ELF-1 (cell line): ENCODE measurements at regions not wholly inside any gene's neighbourhood (a gene's known extent, or its start where the extent isn't known, plus 50 kb on each side); places are given as distances from the start of the nearest gene placed in this dataset.
"Not testable (repeated sequence)": the region's sequence is repeated elsewhere in the genome, so short reads cannot be mapped to it uniquely, and the experiment has no call there.

ENCODE experiments used
- DNase-seq: peaks from one replicate; pipeline ENCODE4 v3.0.0-alpha.2; 2016; ENCODE audit warnings: low read depth, low spot score

DNA sequence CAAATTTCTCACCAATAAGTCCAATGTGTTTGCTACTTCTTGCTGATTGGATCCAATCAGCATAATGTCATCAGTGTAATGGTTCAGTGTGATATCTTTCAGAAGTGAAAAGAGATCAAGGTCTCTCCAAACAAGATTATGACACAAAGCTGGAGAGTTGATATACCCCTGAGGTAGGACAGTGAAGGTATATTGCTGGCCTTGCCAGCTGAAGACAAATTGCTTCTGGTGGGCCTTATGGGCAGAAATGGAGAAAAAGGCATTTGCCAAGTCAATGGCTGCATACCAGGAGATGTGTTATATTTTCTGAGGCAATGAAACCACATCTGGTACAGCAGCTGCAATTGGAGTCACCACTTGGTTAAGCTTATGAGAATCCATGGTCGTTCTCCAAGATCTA is 131.7 kb upstream of the PCBD1 start:
- DNase-seq = not testable (repeated sequence)

- DNase-seq = no peak
These were observed 133.0 kb upstream of the PCBD1 start for GRCh38 chr10:71021402-71021801.

- DNase-seq = no peak
These were observed 135.4 kb upstream of the PCBD1 start for GRCh38 chr10:71023704-71024283.

GRCh38 chr10:71024490-71024889 is 136.1 kb upstream of the PCBD1 start:
- no peak for DNase-seq

- DNase-seq = peak; percentile 44
These were observed 137.2 kb upstream of the PCBD1 start for GRCh38 chr10:71025535-71025934.

DNA sequence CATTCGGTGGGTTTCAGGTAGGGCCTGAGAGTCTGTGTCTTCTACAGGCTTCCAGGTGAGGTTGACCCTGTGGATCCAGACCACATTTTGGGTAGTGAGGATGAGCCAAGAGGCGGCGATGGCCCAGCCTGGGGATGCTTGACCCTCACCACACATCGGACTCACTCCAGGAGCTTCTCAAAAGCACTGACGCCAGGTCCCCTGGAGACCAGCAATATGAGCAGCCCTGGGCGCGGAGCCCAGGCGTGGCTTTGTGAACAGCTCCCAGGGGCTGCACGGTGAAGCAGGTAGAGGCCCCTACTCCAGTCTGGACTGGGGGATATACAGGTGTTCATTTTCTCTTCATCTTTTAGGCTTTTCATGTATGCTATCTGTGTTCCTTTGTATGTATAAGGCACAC is 139.7 kb upstream of the PCBD1 start:
- DNase-seq = no peak

DNA sequence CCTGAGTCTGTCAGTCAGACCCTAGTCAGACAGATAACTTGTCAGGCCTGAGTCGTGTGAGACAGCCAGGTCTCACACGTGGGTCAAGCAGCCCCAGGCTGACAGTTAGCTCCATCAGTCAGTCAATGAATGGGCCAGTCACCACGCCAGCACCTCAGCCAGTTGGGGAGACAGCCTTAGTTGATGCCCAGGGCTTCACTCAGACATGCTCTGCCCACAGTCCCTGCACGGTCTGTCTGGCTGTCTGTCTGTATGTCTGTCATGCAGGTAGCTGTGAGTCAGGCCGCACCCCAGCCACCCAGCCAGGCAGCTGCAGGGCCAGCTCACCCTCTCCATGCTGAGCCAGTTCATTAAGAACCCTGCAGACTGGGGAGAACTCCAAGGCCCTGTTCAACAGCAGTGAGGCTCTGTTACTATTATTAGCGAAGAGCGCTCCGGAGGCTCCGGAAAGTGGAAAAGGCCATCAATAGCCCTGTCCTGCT is 141.1 kb upstream of the PCBD1 start:
- DNase-seq = no peak

DNA sequence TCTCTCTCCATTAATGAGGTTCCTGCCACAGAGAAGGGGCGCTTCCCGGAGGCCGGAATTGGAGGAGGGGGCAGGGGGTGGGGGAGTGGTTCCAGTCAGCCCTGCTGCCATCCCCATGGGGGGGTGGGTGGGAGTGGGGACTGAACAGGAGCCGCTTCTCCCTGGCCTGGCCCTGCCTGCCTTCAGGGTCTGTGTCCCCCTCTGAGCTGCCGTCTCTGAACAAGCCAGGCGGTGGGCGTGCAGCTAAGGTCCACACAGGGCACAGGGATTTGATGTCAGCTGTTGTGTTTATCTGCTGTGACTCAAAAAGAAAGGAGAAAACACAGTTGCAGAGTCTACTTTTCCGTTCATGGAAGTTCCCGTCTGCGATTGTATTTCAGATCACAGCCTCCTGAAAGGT is 141.5 kb upstream of the PCBD1 start:
- no peak for DNase-seq

- no peak for DNase-seq
These were observed 142.7 kb upstream of the PCBD1 start for GRCh38 chr10:71031026-71031425.

- DNase-seq = peak; percentile 28
These were observed 143.2 kb upstream of the PCBD1 start for GRCh38 chr10:71031603-71032002.

DNA sequence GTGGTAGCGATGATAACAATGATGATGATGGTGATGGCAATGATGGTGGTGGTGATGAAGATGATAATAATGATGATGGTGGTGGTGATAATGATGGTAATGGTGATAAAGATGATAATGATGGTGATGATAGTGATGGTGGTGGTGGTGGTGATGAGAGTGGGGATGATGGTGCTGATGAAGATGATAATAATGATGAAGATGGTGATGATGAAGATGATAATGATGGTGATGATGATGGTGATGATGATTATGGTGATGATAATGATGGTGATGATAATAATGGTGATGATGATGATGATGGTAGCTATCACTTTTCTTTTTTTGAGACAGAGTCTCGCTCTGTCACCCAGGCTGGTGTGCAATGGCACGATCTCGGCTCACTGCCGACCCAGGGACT is 144.5 kb upstream of the PCBD1 start:
- no peak for DNase-seq

DNA sequence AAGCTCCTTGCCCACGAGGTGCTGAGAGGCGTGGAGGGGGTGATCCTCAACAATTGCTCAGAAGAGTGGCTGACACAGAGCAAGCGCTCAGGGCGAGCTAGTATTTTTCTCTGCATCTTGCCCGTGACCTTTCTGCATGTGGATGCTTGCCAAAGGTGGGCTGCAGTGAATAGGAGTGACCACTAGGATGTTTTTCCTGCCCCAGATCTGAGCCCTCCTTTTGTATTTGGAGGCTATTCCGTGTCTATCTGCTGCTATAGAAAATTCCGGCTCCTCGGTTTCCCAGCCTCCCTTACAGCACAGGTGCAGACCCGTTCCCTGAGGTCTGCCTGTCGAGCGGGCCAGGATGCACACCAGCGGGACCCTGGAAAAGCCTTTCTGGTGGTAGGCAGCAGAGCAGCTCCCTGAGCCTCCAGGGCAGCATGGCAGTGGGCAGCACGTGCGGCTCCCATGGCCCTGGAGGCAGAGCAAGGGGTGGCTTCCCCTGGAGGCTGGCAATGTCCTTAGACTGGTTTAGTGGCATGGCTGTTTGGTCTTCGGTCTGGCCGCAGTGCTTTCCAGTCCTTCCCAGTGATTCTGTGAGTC is 145.1 kb upstream of the PCBD1 start:
- no peak for DNase-seq

DNA sequence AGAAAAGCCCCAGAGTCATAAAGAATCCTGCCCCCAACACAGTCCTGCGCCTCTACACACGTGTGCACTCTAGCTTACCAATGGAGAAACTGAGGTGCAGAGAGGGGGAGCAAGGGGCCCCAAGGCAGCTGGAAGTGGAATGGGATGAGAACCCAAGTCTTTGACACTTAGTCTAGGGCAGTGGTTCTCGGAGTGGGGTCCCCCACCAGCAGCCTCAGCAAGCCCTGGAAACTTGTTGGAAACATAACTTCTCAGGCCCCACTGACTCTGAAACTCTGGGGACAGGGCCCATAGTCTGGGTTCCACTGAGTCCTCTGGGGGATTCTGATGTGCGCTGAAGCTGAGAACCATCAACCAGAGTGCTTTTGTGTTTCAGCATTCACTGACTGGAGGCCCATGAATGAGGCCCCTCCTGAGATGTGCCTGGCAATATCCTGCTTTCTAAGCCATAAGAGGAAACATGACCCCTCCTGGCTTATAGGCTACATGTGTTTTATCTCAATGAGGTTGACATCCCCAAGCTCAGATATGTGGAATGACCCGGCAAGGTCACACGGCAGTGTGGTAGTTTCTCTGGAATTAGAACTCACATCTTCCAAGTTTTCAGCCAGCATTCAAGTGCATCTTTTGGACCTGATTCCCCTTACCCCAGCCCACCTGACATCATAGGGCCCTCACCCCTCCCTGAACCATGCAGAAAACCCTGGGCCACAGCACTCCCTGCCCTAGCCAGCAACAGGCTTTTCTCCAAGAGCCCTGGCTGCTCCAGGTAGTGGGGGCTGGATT is 147.3 kb upstream of the PCBD1 start:
- no peak for DNase-seq

DNA sequence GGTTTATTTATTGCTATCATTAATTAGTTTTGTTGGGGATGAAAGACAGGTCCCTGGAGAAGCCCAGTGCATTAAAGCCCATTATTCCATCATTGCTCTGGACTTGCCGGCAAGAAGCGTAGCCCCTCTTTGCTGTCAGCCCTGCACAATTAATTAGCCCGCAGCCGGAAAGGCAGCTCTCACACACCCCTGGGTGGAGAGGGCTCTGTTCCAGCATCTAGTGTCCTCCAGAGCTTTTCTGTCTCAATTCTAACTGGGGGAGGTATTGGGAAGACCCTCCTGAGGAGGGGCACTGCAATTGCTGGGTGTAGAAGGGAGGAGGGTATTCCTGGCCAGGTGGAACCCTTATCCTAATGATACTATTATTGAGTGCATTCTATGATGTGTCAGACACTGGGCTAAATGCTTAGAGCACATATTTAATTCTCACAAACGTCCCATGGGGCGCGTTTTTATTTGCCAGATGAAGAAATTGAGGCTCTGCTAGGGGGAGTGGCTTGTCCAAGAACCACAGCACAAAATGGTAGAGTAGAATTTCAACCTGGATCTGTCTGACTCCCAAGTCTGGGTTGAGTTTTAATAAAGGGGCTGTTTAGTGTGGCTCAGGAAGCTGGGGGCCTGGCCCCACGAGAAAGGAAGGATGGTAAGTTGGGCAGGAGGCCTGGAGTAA is 148.1 kb upstream of the PCBD1 start:
- DNase-seq = no peak

GRCh38 chr10:71038091-71038633 is 149.8 kb upstream of the PCBD1 start:
- no peak for DNase-seq

DNA sequence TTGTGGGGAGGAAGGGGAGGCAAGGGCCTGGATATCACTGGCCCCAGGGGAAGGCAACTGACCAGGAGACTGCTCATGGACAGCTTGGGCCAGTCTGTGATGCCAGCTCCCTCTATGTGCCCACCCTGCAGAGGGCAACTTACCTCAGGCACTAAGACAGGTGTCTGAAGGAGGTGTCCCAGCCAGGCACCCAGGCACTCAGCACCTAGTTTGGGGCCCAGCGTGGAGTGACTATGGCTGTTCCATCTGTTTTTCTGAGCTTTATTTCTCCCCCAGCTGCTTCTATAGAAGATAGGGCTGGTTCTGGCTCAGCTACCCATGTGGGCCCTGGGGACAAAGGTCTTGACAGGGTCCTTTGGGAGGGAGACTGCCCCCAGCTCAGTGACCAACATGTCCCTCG is 150.6 kb upstream of the PCBD1 start:
- DNase-seq = no peak

GRCh38 chr10:71039551-71039950 is 151.2 kb upstream of the PCBD1 start:
- DNase-seq = no peak

- DNase-seq = no peak
These were observed 152.0 kb upstream of the PCBD1 start for GRCh38 chr10:71040343-71040742.

DNA sequence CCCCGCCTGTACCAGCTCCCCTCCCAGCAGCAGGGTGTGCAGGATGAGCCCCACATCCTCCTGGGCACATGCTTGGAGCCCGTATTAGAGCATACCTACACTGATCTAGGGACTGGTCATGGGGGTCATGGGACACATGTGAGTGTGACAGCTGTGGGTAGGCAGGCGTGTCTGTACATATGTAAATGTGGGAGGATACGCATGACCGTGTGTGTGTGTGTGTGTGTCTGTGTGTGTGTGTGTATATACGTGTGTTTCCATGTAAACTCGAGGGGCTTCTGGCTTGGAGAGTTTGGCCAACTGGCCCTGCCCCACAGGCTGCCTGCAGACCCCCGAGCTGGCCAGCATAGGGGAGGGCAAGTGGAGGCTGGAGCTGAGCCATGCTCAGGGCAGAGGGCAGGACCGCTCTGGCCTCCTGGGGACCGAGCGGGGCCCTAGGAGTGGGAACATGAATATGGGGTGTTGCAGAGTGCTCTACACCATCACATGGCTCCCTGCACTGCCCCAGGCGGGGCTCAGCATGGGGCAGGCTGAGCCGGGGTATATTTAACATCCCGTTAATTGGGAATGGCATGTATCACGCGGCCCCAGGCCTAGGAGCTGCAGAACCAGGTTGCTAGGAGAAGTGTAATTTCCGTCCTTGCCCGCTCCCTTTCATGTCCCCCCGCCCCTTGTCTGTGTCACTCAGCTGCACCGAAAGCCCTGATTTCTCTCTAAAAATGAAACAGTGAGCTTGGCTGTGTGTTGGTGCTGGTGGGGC is 152.7 kb upstream of the PCBD1 start:
- peak; percentile 76 for DNase-seq

DNA sequence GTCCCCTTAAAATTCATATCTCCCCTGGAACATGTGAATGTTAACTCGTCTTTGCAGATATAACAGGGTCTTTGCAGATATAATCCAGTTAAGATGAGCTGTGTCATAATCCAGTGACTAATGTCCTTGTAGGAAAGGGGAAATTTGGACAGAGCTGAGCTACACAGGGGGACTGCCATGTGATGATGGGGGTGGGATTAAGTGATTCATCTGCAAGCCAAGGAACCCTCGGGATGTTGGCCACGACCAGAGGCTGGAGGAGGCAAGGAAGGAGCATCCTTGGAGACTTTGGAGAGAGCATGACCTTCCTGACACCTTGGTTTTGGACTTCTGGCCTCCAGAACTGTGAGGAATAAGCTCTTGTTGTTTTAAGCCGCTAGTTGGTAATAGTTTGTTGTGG is 153.9 kb upstream of the PCBD1 start:
- DNase-seq = no peak

- no peak for DNase-seq
These were observed 154.3 kb upstream of the PCBD1 start for GRCh38 chr10:71042699-71043098.
